Naive thymus-derived CD8-positive, alpha-beta T cell (primary cell): ENCODE measurements at regions not wholly inside any gene's neighbourhood (a gene's known extent, or its start where the extent isn't known, plus 50 kb on each side); places are given as distances from the start of the nearest gene placed in this dataset.

ENCODE experiments used
- ATAC-seq, 2 donors: fragments of 150-1000 bp; cut with Tn5 transposase in 1 of 2; sonication (Bioruptor Pico), chemical (Tn5 transposase) in 1 of 2; 1 replicate in 1 of 2; 2 replicates in 1 of 2; pipeline ENCODE4 v1.10.0; 2021; ENCODE audit warnings: mild to moderate bottlenecking in 2 of 2, moderate library complexity in 2 of 2
- POLR2A ChIA-PET: fragments of 350-600 bp; sonication (Branson Sonifier 250); formaldehyde crosslinking; loops from one replicate; lab custom pipeline; 2021; ENCODE audit warnings: antibody characterized with exemption; lab: Charles Lee
- DNase-seq, 10 donors: peaks; one replicate each; pipeline versions ENCODE4 v3.0.0 to v3.0.0-alpha.2; 2020 to 2022
- H3K27ac Mint-ChIP-seq, 10 donors: one replicate each; pipeline ENCODE4 v1.8.0; 2020 to 2022; ENCODE audit warnings: mild to moderate bottlenecking in 10 of 10, mixed read lengths in 10 of 10, moderate library complexity in 4 of 10, inconsistent platforms in 1 of 10
- H3K27me3 Mint-ChIP-seq, 5 donors: one replicate each; pipeline ENCODE4 v1.8.0; 2021 to 2022; ENCODE audit warnings: mixed read lengths in 5 of 5
- H3K36me3 Mint-ChIP-seq, 3 donors: one replicate each; pipeline ENCODE4 v1.8.0; 2020 to 2022; ENCODE audit warnings: mixed read lengths in 3 of 3, mild to moderate bottlenecking in 2 of 3, inconsistent platforms in 1 of 3
- H3K4me1 Mint-ChIP-seq, 4 donors: one replicate each; pipeline ENCODE4 v1.8.0; 2021 to 2022; ENCODE audit warnings: mixed read lengths in 4 of 4
- H3K4me3 Mint-ChIP-seq, 10 donors: one replicate each; pipeline ENCODE4 v1.8.0; 2020 to 2022; ENCODE audit warnings: mild to moderate bottlenecking in 10 of 10, mixed read lengths in 10 of 10, moderate library complexity in 6 of 10, inconsistent platforms in 1 of 10
- H3K9me3 Mint-ChIP-seq, 9 donors: one replicate each; pipeline ENCODE4 v1.8.0; 2020 to 2022; ENCODE audit warnings: mixed read lengths in 9 of 9, mild to moderate bottlenecking in 3 of 9, inconsistent platforms in 1 of 9, moderate library complexity in 1 of 9

GRCh38 chr1:110760321-110760720, 85.6 kb upstream of the KCNA3 start:
- no peaks in the 10 kb centered on the region for H3K4me1 Mint-ChIP-seq
- POLR2A ChIA-PET, result no interaction called here

GRCh38 chr1:110756506-110756905, 81.8 kb upstream of the KCNA3 start:
- ATAC-seq, result no peak
- DNase-seq, result no peak
- peaks cover 0 to 2% (median 0%) of the 10 kb centered on the region in 9 donors for H3K9me3 Mint-ChIP-seq
- no peak overlapping the region for H3K27ac Mint-ChIP-seq
- peaks cover 3 to 21% (median 10%) of the 10 kb centered on the region in 5 donors for H3K27me3 Mint-ChIP-seq
- POLR2A ChIA-PET, result no interaction called here
- H3K36me3 Mint-ChIP-seq, result no peaks in the 10 kb centered on the region
- no peak overlapping the region for H3K4me3 Mint-ChIP-seq
- H3K4me1 Mint-ChIP-seq, result no peaks in the 10 kb centered on the region

More at GRCh38 chr1:110760321-110760720, 85.6 kb upstream of the KCNA3 start:
- H3K36me3 Mint-ChIP-seq, result no peaks in the 10 kb centered on the region
- no peak for ATAC-seq
- H3K27me3 Mint-ChIP-seq, result peaks cover 3 to 19% (median 10%) of the 10 kb centered on the region in 5 donors
- no peak for DNase-seq
- no peak overlapping the region for H3K27ac Mint-ChIP-seq
- no peak overlapping the region for H3K4me3 Mint-ChIP-seq
- peaks cover 0 to 2% (median 0%) of the 10 kb centered on the region in 9 donors for H3K9me3 Mint-ChIP-seq

GRCh38 chr1:110752941-110753725, 78.4 kb upstream of the KCNA3 start:
- DNase-seq, result no peak
- POLR2A ChIA-PET, result interaction anchor here (1.0 kb wide), 1 partner anchor 26 kb away, joined by 3 read pairs; no protein-coding TSS in a partner anchor
- Mint-ChIP-seq H3K27ac (no peak overlapping the region), H3K4me1 (no peaks in the 10 kb centered on the region), H3K9me3 (peaks cover 0 to 2% (median 0%) of the 10 kb centered on the region in 9 donors), H3K27me3 (peaks cover 2 to 30% (median 10%) of the 10 kb centered on the region in 5 donors), H3K36me3 (no peaks in the 10 kb centered on the region), H3K4me3 (no peak overlapping the region)
- no peak for ATAC-seq

GRCh38 chr1:110750562-110750961, 75.8 kb upstream of the KCNA3 start:
- no peak overlapping the region for H3K27ac Mint-ChIP-seq
- no peaks in the 10 kb centered on the region for H3K36me3 Mint-ChIP-seq
- no peaks in the 10 kb centered on the region for H3K4me1 Mint-ChIP-seq
- POLR2A ChIA-PET, result no interaction called here
- DNase-seq, result no peak
- H3K4me3 Mint-ChIP-seq, result no peak overlapping the region
- no peak for ATAC-seq
- H3K9me3 Mint-ChIP-seq, result peaks cover 0 to 2% (median 0%) of the 10 kb centered on the region in 9 donors
- peaks cover 0 to 29% (median 7%) of the 10 kb centered on the region in 5 donors for H3K27me3 Mint-ChIP-seq

GRCh38 chr1:110749960-110750359, 75.2 kb upstream of the KCNA3 start:
- ATAC-seq (no peak), DNase-seq (no peak)
- POLR2A ChIA-PET, result no interaction called here
- no peak overlapping the region for H3K4me3 Mint-ChIP-seq
- peaks cover 0 to 3% (median 0%) of the 10 kb centered on the region in 9 donors for H3K9me3 Mint-ChIP-seq
- H3K4me1 Mint-ChIP-seq, result no peaks in the 10 kb centered on the region
- no peaks in the 10 kb centered on the region for H3K36me3 Mint-ChIP-seq
- peaks cover 2 to 29% (median 10%) of the 10 kb centered on the region in 5 donors for H3K27me3 Mint-ChIP-seq
- H3K27ac Mint-ChIP-seq, result no peak overlapping the region

GRCh38 chr1:110746644-110747259, 72.0 kb upstream of the KCNA3 start:
- Mint-ChIP-seq H3K27me3 (peaks cover 7 to 40% (median 19%) of the 10 kb centered on the region in 5 donors), H3K36me3 (no peaks in the 10 kb centered on the region), H3K4me3 (no peak overlapping the region), H3K9me3 (peaks cover 0 to 6% (median 0%) of the 10 kb centered on the region in 9 donors), H3K4me1 (peaks cover 0 to 2% (median 0%) of the 10 kb centered on the region in 4 donors), H3K27ac (peak overlapping the region in 1 of 10 donors; percentile 48)
- ATAC-seq (peak; percentile 32 to 46), DNase-seq (peak; percentile 13 to 78 (median 48))
- POLR2A ChIA-PET, result no interaction called here

- ATAC-seq (no peak), DNase-seq (no peak)
- H3K27ac Mint-ChIP-seq, result no peak overlapping the region
- POLR2A ChIA-PET, result no interaction called here
- peaks cover 0 to 2% (median 0%) of the 10 kb centered on the region in 4 donors for H3K4me1 Mint-ChIP-seq
- H3K36me3 Mint-ChIP-seq, result no peaks in the 10 kb centered on the region
- peaks cover 0 to 6% (median 0%) of the 10 kb centered on the region in 9 donors for H3K9me3 Mint-ChIP-seq
- H3K4me3 Mint-ChIP-seq, result no peak overlapping the region
- peaks cover 7 to 25% (median 16%) of the 10 kb centered on the region in 5 donors for H3K27me3 Mint-ChIP-seq
Observed at GRCh38 chr1:110743397-110743796, 68.7 kb upstream of the KCNA3 start.

- H3K27me3 Mint-ChIP-seq, result peaks cover 0 to 13% (median 3%) of the 10 kb centered on the region in 5 donors
- H3K4me1 Mint-ChIP-seq, result no peaks in the 10 kb centered on the region
- no peaks in the 10 kb centered on the region for H3K36me3 Mint-ChIP-seq
- DNase-seq, result no peak
- H3K9me3 Mint-ChIP-seq, result no peaks in the 10 kb centered on the region
- H3K27ac Mint-ChIP-seq, result no peak overlapping the region
- POLR2A ChIA-PET, result no interaction called here
- ATAC-seq, result no peak
- no peak overlapping the region for H3K4me3 Mint-ChIP-seq
Observed at GRCh38 chr1:110736900-110737605, 62.3 kb upstream of the KCNA3 start.

- Mint-ChIP-seq H3K9me3 (no peaks in the 10 kb centered on the region), H3K4me1 (no peaks in the 10 kb centered on the region), H3K27me3 (peaks cover 0 to 8% (median 3%) of the 10 kb centered on the region in 5 donors), H3K36me3 (no peaks in the 10 kb centered on the region), H3K27ac (peak overlapping the region in 1 of 10 donors; percentile 75), H3K4me3 (no peak overlapping the region)
- no peak for DNase-seq
- no peak for ATAC-seq
- POLR2A ChIA-PET, result no interaction called here
Observed at GRCh38 chr1:110734133-110734680, 59.5 kb upstream of the KCNA3 start.

- POLR2A ChIA-PET, result no interaction called here
- DNase-seq (no peak), ATAC-seq (no peak)
- no peaks in the 10 kb centered on the region for H3K9me3 Mint-ChIP-seq
- no peak overlapping the region for H3K4me3 Mint-ChIP-seq
- H3K36me3 Mint-ChIP-seq, result no peaks in the 10 kb centered on the region
- no peak overlapping the region for H3K27ac Mint-ChIP-seq
- peaks cover 0 to 8% (median 0%) of the 10 kb centered on the region in 5 donors for H3K27me3 Mint-ChIP-seq
- peaks cover 14 to 23% (median 19%) of the 10 kb centered on the region in 4 donors for H3K4me1 Mint-ChIP-seq
Observed at GRCh38 chr1:110731529-110731928, 56.8 kb upstream of the KCNA3 start.

GRCh38 chr1:110728388-110729001, 53.8 kb upstream of the KCNA3 start:
- H3K36me3 Mint-ChIP-seq, result no peaks in the 10 kb centered on the region
- peak overlapping the region in 2 of 10 donors; percentile 44 to 58 for H3K27ac Mint-ChIP-seq
- POLR2A ChIA-PET, result interaction anchor here (1.2 kb wide), 1 partner anchor 55 kb away, joined by 4 read pairs; no protein-coding TSS in a partner anchor

GRCh38 chr1:110727246-110727645, 52.5 kb upstream of the KCNA3 start:
- ATAC-seq (peak in 1 of 2 donors; percentile 6), DNase-seq (no peak)
- POLR2A ChIA-PET, result interaction anchor here (1.4 kb wide), 1 partner anchor 27 kb away, joined by 3 read pairs; no protein-coding TSS in a partner anchor
- peaks cover 0 to 1% (median 0%) of the 10 kb centered on the region in 9 donors for H3K9me3 Mint-ChIP-seq
- peak overlapping the region; percentile 51 to 81 (median 75) for H3K4me3 Mint-ChIP-seq
- no peaks in the 10 kb centered on the region for H3K36me3 Mint-ChIP-seq
- peak overlapping the region; percentile 39 to 84 (median 72) for H3K27ac Mint-ChIP-seq
- no peaks in the 10 kb centered on the region for H3K27me3 Mint-ChIP-seq
- peaks cover 23 to 33% (median 29%) of the 10 kb centered on the region in 4 donors for H3K4me1 Mint-ChIP-seq

More at GRCh38 chr1:110728388-110729001, 53.8 kb upstream of the KCNA3 start:
- Mint-ChIP-seq H3K9me3 (peaks cover 0 to 1% (median 0%) of the 10 kb centered on the region in 9 donors), H3K4me1 (peaks cover 23 to 33% (median 29%) of the 10 kb centered on the region in 4 donors), H3K4me3 (no peak overlapping the region), H3K27me3 (no peaks in the 10 kb centered on the region)
- DNase-seq (no peak), ATAC-seq (no peak)
